Endothelial cell of hepatic sinusoid (primary cell): ENCODE measurements at regions not wholly inside any gene's neighbourhood (a gene's known extent, or its start where the extent isn't known, plus 50 kb on each side); places are given as distances from the start of the nearest gene placed in this dataset.

Experiments
- in situ Hi-C: cut with HindIII; loops from 2 replicates; pipeline ENCODE4 v1.10.0; 2017; ENCODE audit warnings: low sequenced_read_pairs

GRCh38 chr11:90916706-90917105 lies 693.9 kb upstream of the CHORDC1 start:
- in situ Hi-C loops = no loop called here

DNA sequence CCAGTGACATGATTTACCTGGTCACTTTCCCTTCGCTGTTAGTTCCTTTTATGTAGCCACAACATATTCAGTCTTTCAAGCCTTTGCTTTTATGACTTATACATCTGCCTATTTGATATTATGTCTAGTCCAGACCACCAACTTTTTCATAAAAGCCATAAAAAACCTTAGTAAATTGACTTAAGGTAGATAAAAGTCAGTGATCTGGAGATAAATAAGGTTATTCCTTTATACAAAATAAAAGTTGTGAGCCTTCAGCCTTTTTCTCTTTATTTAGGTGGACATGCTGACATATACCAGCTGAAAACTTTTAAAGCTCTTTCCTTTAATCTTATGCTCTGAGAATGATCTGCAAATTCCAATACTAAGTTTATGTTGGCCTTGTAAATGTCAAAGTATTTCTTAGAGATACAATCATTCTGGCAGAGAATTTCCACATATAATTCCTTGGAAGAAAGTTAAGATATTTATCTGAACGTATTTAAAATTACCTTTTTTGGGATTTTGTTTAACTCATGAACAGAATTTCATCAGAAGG lies 690.4 kb upstream of the CHORDC1 start:
- in situ Hi-C loops = no loop called here

DNA sequence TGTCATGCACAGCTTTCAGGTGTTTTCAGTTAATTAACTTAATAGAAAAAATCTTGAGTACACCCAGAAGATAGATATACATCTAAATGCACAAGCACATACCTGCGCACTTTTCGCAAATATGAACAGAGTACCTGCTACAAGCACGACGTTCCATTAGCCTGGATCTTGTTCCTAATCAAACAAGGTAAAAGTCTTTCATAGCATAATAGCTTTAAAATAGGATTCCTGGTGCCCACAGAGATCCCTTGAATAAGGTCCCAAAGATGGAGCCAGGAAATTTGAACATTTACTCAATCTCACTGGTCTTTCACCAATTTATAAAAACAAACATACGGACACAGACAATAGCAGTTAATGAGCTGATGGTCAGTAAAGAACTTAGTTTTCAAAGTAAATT lies 689.8 kb upstream of the CHORDC1 start:
- in situ Hi-C loops = no loop called here

GRCh38 chr11:90911192-90911591 lies 688.3 kb upstream of the CHORDC1 start:
- in situ Hi-C loops = no loop called here

- in situ Hi-C loops = loop anchor here (5.0 kb wide), 1 partner anchor 34 kb away; no protein-coding TSS in a partner anchor
Measured at GRCh38 chr11:90908074-90908473, 685.2 kb upstream of the CHORDC1 start.

DNA sequence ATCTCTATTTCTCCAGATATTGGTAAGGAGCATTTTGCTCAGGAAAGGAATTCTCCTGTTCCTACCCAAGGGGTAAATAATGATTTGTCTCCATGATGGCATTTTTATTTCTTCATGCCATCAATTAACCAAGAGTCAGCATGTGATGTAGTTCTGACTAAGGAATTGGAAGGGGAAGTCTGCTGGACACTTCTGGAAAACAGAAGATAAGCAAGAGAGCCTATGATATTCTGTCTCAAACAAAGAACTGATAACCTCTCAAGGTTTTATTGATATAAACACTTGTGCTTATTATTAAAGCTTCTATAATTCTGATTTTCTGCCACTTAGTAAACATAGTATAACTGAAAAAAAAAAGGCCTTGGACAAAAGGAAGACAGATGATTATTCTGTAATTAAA lies 673.0 kb upstream of the CHORDC1 start:
- in situ Hi-C loops = no loop called here

- in situ Hi-C loops = no loop called here
Measured at GRCh38 chr11:90890347-90890746, 667.5 kb upstream of the CHORDC1 start.

DNA sequence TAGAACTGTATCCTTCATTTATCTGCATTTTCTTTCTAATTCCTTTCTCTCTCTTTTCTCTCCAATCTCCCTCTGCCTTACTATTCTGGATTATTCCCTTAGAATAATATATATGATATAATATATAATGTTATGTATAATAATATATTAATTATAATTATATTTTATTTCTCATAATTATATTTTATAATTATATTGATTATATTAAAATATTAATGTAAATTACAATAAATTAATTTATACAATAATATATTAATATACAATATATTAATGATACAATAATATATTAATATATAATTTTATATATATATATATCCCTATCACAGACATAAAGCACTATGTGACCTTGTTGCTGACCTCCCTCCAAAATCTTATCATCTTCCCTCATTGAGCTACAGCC lies 661.3 kb upstream of the CHORDC1 start:
- in situ Hi-C loops = no loop called here

DNA sequence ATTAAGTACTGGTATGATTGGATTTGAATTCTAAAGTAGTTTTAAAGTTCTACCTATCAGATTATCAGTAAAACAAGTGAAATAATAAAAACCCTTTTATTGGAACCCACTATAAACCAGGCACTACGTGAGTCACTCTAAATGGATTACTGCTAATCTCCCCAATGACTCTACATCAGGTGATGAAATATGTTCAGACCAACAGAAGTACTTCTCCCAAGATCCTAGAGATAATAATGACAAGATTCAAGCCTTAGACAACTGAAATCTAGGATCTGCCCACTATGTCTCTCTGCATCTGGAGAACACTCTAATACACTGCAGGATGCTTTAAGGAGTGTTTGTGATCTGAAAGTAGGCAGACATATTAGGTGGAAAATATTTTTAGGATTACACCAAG lies 652.1 kb upstream of the CHORDC1 start:
- in situ Hi-C loops = no loop called here

- in situ Hi-C loops = no loop called here
Measured at GRCh38 chr11:90874281-90874680, 651.4 kb upstream of the CHORDC1 start.

- in situ Hi-C loops = no loop called here
Measured at GRCh38 chr11:90867416-90867815, 644.6 kb upstream of the CHORDC1 start.

DNA sequence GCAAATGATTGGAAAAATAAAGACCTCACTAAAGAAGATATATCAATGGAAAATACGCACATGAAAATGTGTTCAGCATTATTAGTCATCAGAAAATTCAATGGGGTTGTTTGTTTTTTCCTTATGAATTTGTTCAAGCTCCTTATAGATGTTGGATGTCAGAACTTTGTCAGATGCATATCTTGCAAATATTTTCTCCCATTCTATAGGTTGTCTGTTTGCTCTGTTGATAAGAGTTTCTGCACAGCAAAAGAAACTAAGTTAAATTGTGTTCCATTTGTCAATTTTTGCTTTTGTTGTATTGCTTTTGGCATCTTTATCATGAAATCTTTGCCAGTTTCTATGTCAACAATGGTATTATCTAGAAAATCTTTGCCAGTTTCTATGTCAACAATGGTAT lies 633.9 kb upstream of the CHORDC1 start:
- in situ Hi-C loops = no loop called here

DNA sequence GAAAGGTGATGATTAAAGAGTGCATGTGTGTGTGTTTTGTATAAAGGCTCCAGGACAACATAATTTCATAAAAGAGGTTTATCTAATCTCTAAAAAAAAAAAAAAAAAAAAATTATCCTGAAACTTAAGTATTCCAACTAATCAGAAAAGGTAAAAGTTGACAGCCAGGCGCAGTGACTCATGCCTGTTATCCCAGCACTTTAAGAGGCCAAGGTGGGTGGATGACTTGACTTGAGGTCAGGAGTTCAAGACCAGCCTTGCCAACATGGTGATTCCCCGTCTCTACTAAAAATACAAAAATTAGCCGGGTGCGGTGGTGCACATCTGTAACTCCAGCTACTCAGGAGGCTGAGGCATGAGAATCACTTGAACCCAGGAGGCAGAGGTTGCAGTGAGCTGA lies 632.7 kb upstream of the CHORDC1 start:
- in situ Hi-C loops = no loop called here

GRCh38 chr11:90851196-90851595 lies 628.3 kb upstream of the CHORDC1 start:
- in situ Hi-C loops = no loop called here

GRCh38 chr11:90849312-90849711 lies 626.5 kb upstream of the CHORDC1 start:
- in situ Hi-C loops = no loop called here

GRCh38 chr11:90847268-90847886 lies 624.5 kb upstream of the CHORDC1 start:
- in situ Hi-C loops = no loop called here

GRCh38 chr11:90846628-90847027 lies 623.8 kb upstream of the CHORDC1 start:
- in situ Hi-C loops = no loop called here

GRCh38 chr11:90845799-90846198 lies 623.0 kb upstream of the CHORDC1 start:
- in situ Hi-C loops = no loop called here

GRCh38 chr11:90845126-90845525 lies 622.3 kb upstream of the CHORDC1 start:
- in situ Hi-C loops = no loop called here

GRCh38 chr11:90844041-90844440 lies 621.2 kb upstream of the CHORDC1 start:
- in situ Hi-C loops = no loop called here

DNA sequence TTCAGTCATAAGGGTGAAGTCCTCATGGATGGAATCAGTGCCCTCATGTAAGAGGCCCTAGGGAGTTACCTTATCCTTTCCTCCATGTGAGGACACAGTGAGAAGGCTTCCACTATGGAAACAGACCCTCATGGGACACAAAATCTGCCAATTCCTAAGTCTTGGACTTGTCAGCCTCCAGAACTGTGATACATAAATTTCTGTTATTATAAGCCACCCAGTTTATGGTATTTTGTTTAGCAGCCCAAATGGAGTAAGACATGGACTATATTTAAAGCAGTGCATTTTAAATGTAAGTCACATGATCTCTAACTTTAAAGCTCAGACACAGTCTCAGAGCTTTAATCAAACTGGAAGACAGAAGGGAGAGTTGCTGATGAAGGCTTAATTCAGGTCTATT lies 619.8 kb upstream of the CHORDC1 start:
- in situ Hi-C loops = no loop called here

GRCh38 chr11:90840071-90840470 lies 617.2 kb upstream of the CHORDC1 start:
- in situ Hi-C loops = no loop called here

DNA sequence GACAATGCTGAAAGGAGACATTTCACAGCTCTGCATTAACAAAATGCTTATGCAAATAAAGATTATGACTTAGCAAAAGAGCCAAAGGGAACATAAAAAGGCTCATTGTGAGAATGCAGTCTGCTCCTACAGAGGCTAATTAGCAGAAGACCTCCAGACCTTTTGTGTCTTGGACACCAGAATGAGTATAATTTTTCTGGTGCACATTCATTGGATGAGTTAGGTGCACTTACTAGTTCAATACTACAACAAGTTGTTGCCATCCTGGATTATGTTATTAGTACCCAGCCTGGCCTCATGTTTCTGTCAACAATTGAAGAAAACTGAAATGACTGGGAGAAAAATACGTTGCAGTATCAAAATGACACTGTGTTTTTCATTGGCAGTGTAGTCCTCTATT lies 613.2 kb upstream of the CHORDC1 start:
- in situ Hi-C loops = no loop called here
